Activated B cell treated with CpG ODN at 0.5 μM for 24 hours (primary cell): ENCODE measurements at regions not wholly inside any gene's neighbourhood (a gene's known extent, or its start where the extent isn't known, plus 50 kb on each side); places are given as distances from the start of the nearest gene placed in this dataset.

Experiments used
- ATAC-seq: fragments of 200-7000 bp; cut with Tn5 transposase; one replicate; pipeline ENCODE4 v1.10.0; 2021; ENCODE audit warnings: low read depth, mild to moderate bottlenecking, moderate library complexity
- CTCF ChIA-PET: fragments of 350-600 bp; sonication (Branson Sonifier 250); formaldehyde crosslinking; loops from one replicate; lab custom pipeline; 2021; ENCODE audit warnings: antibody characterized with exemption; lab: Charles Lee
- POLR2A ChIA-PET: fragments of 350-600 bp; sonication (Branson Sonifier 250); formaldehyde crosslinking; loops from one replicate; lab custom pipeline; 2021; ENCODE audit warnings: antibody characterized with exemption; lab: Charles Lee
- DNase-seq: peaks from one replicate; pipeline ENCODE4 v3.0.0; 2022
- H3K27ac Mint-ChIP-seq: one replicate; pipeline ENCODE4 v1.8.0; 2020; ENCODE audit warnings: mixed read lengths
- H3K27me3 Mint-ChIP-seq: one replicate; pipeline ENCODE4 v1.8.0; 2021; ENCODE audit warnings: mixed read lengths
- H3K36me3 Mint-ChIP-seq: one replicate; pipeline ENCODE4 v1.8.0; 2021; ENCODE audit warnings: low read depth, mixed read lengths
- H3K4me1 Mint-ChIP-seq: one replicate; pipeline ENCODE4 v1.8.0; 2021; ENCODE audit warnings: mixed read lengths
- H3K4me3 Mint-ChIP-seq: one replicate; pipeline ENCODE4 v1.8.0; 2020; ENCODE audit warnings: mild to moderate bottlenecking, mixed read lengths
- H3K9me3 Mint-ChIP-seq: one replicate; pipeline ENCODE4 v1.8.0; 2020; ENCODE audit warnings: mixed read lengths
- CTCF ChIP-seq: fragments of 200-600 bp; IDR thresholded peaks from one replicate; pipeline ENCODE4 v1.8.0; 2022; ENCODE audit warnings: antibody characterized with exemption, mild to moderate bottlenecking
- intact Hi-C: fragments of 100-400 bp; cut with micrococcal nuclease; formaldehyde crosslinking; loops from one replicate; pipeline ENCODE4 v1.15.1; 2024

- no peak overlapping the region for H3K27ac Mint-ChIP-seq
Observed at GRCh38 chr7:38327637-38328036, 54.2 kb upstream of the TARP start.

More at GRCh38 chr7:38327637-38328036, 54.2 kb upstream of the TARP start:
- Mint-ChIP-seq H3K9me3 (no peaks in the 10 kb centered on the region), H3K27me3 (peaks cover 16% of the 10 kb centered on the region), H3K4me1 (no peaks in the 10 kb centered on the region), H3K36me3 (no peaks in the 10 kb centered on the region), H3K4me3 (no peak overlapping the region)
- no peak for TF ChIP-seq CTCF
- ChIA-PET CTCF (interaction anchor here (1.2 kb wide), 1 partner anchor 19 kb away, joined by 3 read pairs; no protein-coding TSS in a partner anchor), POLR2A (interaction anchor here (0.5 kb wide), 1 partner anchor 1901 kb away, joined by 4 read pairs; no protein-coding TSS in a partner anchor)
- no peak for DNase-seq
- intact Hi-C loops, result no loop called here
- ATAC-seq, result no peak
